CD14-positive monocyte (primary cell): ENCODE measurements at regions not wholly inside any gene's neighbourhood (a gene's known extent, or its start where the extent isn't known, plus 50 kb on each side); places are given as distances from the start of the nearest gene placed in this dataset.

Source experiments
- DNase-seq, 3 donors: peaks; one replicate each; pipeline ENCODE4 v3.0.0-alpha.2; 2011 to 2022
- H2AFZ ChIP-seq: 2 replicates; pipeline ENCODE4 v1.6.0; 2012; ENCODE audit warnings: mild to moderate bottlenecking, low read depth, low read length, inconsistent platforms; ENCODE audit not compliant: insufficient read depth, poor library complexity, severe bottlenecking
- H3K27ac ChIP-seq, 2 donors: 1 replicate in 1 of 2; 2 replicates in 1 of 2; pipeline ENCODE4 v1.5.1; 2012 to 2013; ENCODE audit warnings: low read length in 2 of 2, control low read depth in 1 of 2, inconsistent platforms in 1 of 2, low read depth in 1 of 2, mild to moderate bottlenecking in 1 of 2
- H3K27me3 ChIP-seq, 2 donors: one replicate each; pipeline versions ENCODE4 v1.6.0 to v1.6.1; 2011 to 2013; ENCODE audit warnings: low read length in 2 of 2; ENCODE audit not compliant: control insufficient read depth in 2 of 2, insufficient read depth in 2 of 2
- H3K36me3 ChIP-seq, 2 donors: replicated peaks in 1 of 2; 1 replicate in 1 of 2; 2 replicates in 1 of 2; pipeline versions ENCODE4 v1.5.1 to v1.6.1; 2012 to 2013; ENCODE audit warnings: low read length in 2 of 2, control low read depth in 1 of 2, inconsistent platforms in 1 of 2, mild to moderate bottlenecking in 1 of 2; ENCODE audit not compliant: insufficient read depth in 2 of 2, control insufficient read depth in 1 of 2
- H3K4me1 ChIP-seq, 2 donors: 1 replicate in 1 of 2; 2 replicates in 1 of 2; pipeline versions ENCODE4 v1.5.1 to v1.6.1; 2012 to 2013; ENCODE audit warnings: low read length in 2 of 2, control low read depth in 1 of 2, inconsistent platforms in 1 of 2, mild to moderate bottlenecking in 1 of 2, moderate library complexity in 1 of 2; ENCODE audit not compliant: insufficient read depth in 2 of 2, control insufficient read depth in 1 of 2
- H3K4me2 ChIP-seq: replicated peaks from 2 replicates; pipeline ENCODE3; 2012; ENCODE audit warnings: low read length, moderate library complexity, mild to moderate bottlenecking; ENCODE audit not compliant: poor library complexity, severe bottlenecking; ENCODE audit errors: extremely low read depth
- H3K4me3 ChIP-seq, 3 experiments: fragments of 200-600 bp in 1 of 3; sonication (generic) in 1 of 3; replicated peaks in 1 of 3; 1 replicate in 2 of 3; 2 replicates in 1 of 3; pipeline ENCODE4 v1.5.1; 2011 to 2013; ENCODE audit warnings: low read length in 3 of 3, mild to moderate bottlenecking in 3 of 3, control low read depth in 2 of 3, low read depth in 2 of 3, inconsistent platforms in 1 of 3, moderate library complexity in 1 of 3
- H3K79me2 ChIP-seq: 2 replicates; pipeline ENCODE4 v1.6.0; 2012; ENCODE audit warnings: mild to moderate bottlenecking, control low read depth, inconsistent platforms, low read length, moderate library complexity; ENCODE audit not compliant: insufficient read depth
- H3K9ac ChIP-seq: 2 replicates; pipeline ENCODE4 v1.6.0; 2017; ENCODE audit warnings: low read length, mild to moderate bottlenecking; ENCODE audit not compliant: insufficient read depth, poor library complexity, severe bottlenecking
- H3K9me3 ChIP-seq, 2 donors: replicated peaks in 1 of 2; 1 replicate in 1 of 2; 2 replicates in 1 of 2; pipeline versions ENCODE4 v1.5.1 to v1.6.1; 2012 to 2013; ENCODE audit warnings: low read length in 2 of 2, control low read depth in 1 of 2; ENCODE audit not compliant: control insufficient read depth in 1 of 2, insufficient read depth in 1 of 2
- H4K20me1 ChIP-seq: 2 replicates; pipeline ENCODE4 v1.6.0; 2012; ENCODE audit warnings: mild to moderate bottlenecking, low read length, control low read depth, moderate library complexity; ENCODE audit not compliant: insufficient read depth
- H3K27ac Mint-ChIP-seq, 7 donors: one replicate each; pipeline ENCODE4 v1.8.0; 2020; ENCODE audit warnings: mild to moderate bottlenecking in 7 of 7, mixed read lengths in 7 of 7, moderate library complexity in 6 of 7, inconsistent platforms in 2 of 7
- H3K27me3 Mint-ChIP-seq, 3 donors: one replicate each; pipeline ENCODE4 v1.8.0; 2021 to 2022; ENCODE audit warnings: low read depth in 3 of 3, mild to moderate bottlenecking in 3 of 3, mixed read lengths in 3 of 3, moderate library complexity in 3 of 3, inconsistent platforms in 1 of 3
- H3K36me3 Mint-ChIP-seq, 2 donors: one replicate each; pipeline ENCODE4 v1.8.0; 2020; ENCODE audit warnings: mixed read lengths in 2 of 2, inconsistent platforms in 1 of 2, mild to moderate bottlenecking in 1 of 2
- H3K4me1 Mint-ChIP-seq: one replicate; pipeline ENCODE4 v1.8.0; 2020; ENCODE audit warnings: mild to moderate bottlenecking, mixed read lengths
- H3K4me3 Mint-ChIP-seq, 2 donors: one replicate each; pipeline ENCODE4 v1.8.0; 2020; ENCODE audit warnings: mild to moderate bottlenecking in 2 of 2, mixed read lengths in 2 of 2, moderate library complexity in 1 of 2
- H3K9me3 Mint-ChIP-seq, 7 donors: one replicate each; pipeline ENCODE4 v1.8.0; 2020 to 2022; ENCODE audit warnings: mixed read lengths in 7 of 7, mild to moderate bottlenecking in 6 of 7, moderate library complexity in 6 of 7, inconsistent platforms in 2 of 7
- WGBS: methylation state at CpG from one replicate; pipeline ENCODE4 v1.1.5; 2013; ENCODE audit warnings: missing lambda C conversion rate; ENCODE audit not compliant: insufficient coverage; 5-methylcytosine and 5-hydroxymethylcytosine counted together
- intact Hi-C, 2 donors: fragments of 100-400 bp; cut with micrococcal nuclease; formaldehyde crosslinking; loops; one replicate each; pipeline versions ENCODE4 v1.15.0 to v1.15.1; 2023
- TF ChIP-seq, protein P1 (sequence below): fragments of 200-600 bp; IDR thresholded peaks from one replicate; pipeline ENCODE4 v1.8.0; 2022; ENCODE audit warnings: antibody characterized with exemption, mild to moderate bottlenecking

DNA sequence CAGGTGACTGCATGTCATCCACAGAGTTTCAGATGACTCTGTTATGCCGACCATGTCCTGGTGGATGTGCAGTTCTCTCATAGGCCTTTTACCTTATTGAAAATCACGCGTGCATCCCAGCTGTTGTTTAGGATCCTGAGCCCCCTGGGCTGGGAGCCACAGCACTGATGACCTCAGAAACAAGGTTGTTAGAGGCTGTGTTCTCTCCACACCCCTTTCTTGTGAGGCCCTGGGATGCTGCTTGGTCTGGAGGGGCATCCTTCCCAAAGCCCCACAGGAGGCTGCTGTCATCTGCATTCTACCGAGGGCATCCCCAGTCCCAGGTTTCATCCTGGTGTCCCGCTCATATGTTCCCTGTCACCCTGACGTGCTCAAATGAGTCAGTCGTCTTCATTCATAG, 76.5 kb upstream of the IRX4 start:
- Histone ChIP-seq H2AFZ (no peak overlapping the region), H4K20me1 (no peaks in the 10 kb centered on the region), H3K4me3 (no peak overlapping the region), H3K4me1 (no peaks in the 10 kb centered on the region), H3K9ac (no peak overlapping the region), H3K4me2 (no peak overlapping the region), H3K27ac (no peak overlapping the region), H3K27me3 (no peaks in the 10 kb centered on the region), H3K79me2 (no peaks in the 10 kb centered on the region), H3K36me3 (no peaks in the 10 kb centered on the region), H3K9me3 (peaks cover 0 to 5% of the 10 kb centered on the region in 2 donors)
- H3K27me3 Mint-ChIP-seq: peaks cover 0 to 11% (median 1%) of the 10 kb centered on the region in 3 donors
- peaks cover 0 to 4% (median 0%) of the 10 kb centered on the region in 7 donors for H3K9me3 Mint-ChIP-seq
- TF ChIP-seq, protein P1, sequence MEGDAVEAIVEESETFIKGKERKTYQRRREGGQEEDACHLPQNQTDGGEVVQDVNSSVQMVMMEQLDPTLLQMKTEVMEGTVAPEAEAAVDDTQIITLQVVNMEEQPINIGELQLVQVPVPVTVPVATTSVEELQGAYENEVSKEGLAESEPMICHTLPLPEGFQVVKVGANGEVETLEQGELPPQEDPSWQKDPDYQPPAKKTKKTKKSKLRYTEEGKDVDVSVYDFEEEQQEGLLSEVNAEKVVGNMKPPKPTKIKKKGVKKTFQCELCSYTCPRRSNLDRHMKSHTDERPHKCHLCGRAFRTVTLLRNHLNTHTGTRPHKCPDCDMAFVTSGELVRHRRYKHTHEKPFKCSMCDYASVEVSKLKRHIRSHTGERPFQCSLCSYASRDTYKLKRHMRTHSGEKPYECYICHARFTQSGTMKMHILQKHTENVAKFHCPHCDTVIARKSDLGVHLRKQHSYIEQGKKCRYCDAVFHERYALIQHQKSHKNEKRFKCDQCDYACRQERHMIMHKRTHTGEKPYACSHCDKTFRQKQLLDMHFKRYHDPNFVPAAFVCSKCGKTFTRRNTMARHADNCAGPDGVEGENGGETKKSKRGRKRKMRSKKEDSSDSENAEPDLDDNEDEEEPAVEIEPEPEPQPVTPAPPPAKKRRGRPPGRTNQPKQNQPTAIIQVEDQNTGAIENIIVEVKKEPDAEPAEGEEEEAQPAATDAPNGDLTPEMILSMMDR: no peak
- H3K4me3 Mint-ChIP-seq: no peak overlapping the region
- DNase-seq: no peak
- no peaks in the 10 kb centered on the region for H3K4me1 Mint-ChIP-seq
- WGBS: 85% methylated on average over 6 of the region's 7 CpGs
- no peaks in the 10 kb centered on the region for H3K36me3 Mint-ChIP-seq
- intact Hi-C loops: no loop called here
- H3K27ac Mint-ChIP-seq: no peak overlapping the region

DNA sequence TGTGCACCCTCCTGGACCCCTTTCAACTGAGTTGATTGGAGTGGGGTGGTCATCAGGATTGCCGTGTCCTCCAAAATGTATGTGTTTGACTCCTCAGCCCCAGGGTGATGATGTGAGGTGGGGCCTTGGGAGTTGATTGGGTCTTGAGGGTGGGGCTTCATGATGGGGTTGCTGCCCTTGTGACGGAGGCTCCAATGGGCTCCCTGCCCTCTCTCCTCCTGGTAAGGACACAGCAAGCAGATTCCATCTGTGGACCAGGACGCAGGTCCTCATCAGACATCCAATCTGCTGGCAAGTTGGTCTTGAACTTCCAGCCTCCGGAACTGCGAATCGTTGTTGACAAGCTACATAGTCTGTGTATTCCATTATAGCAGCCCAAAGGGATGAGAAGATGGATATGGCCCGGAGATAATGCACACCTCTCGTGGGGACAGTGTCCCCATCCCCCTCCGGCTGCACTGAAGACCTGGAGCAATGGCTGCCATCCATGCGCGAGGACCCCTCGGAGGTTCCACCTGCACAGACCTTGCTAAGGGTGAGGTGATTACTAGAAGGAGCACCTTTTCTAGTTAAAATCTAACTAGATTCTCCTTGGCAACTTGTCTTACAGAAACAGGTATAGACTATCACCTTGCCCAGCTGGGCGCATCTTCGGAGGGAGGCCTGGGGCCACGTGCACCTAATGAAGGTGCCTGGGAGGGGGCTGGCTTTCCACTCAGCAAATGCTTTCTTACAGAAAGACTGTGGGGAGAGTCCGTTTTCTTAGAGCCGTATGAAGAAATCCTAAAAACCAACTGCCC, 75.7 kb upstream of the IRX4 start:
- Mint-ChIP-seq H3K9me3 (peaks cover 0 to 4% (median 0%) of the 10 kb centered on the region in 7 donors), H3K36me3 (no peaks in the 10 kb centered on the region), H3K27ac (no peak overlapping the region), H3K27me3 (peaks cover 1 to 7% (median 7%) of the 10 kb centered on the region in 3 donors), H3K4me1 (no peaks in the 10 kb centered on the region), H3K4me3 (no peak overlapping the region)
- no peaks in the 10 kb centered on the region for H3K4me1 ChIP-seq
- H2AFZ ChIP-seq: no peak overlapping the region
- no peak for DNase-seq
- H3K4me2 ChIP-seq: no peak overlapping the region
- no peaks in the 10 kb centered on the region for H4K20me1 ChIP-seq
- H3K9me3 ChIP-seq: peaks cover 0 to 5% of the 10 kb centered on the region in 2 donors
- no peak overlapping the region for H3K9ac ChIP-seq
- H3K4me3 ChIP-seq: no peak overlapping the region
- H3K79me2 ChIP-seq: no peaks in the 10 kb centered on the region
- TF ChIP-seq, protein P1: no peak
- H3K27me3 ChIP-seq: no peaks in the 10 kb centered on the region
- no peaks in the 10 kb centered on the region for H3K36me3 ChIP-seq
- whole genome bisulfite sequencing: 96% methylated on average over 11 of the region's 17 CpGs
- no peak overlapping the region for H3K27ac ChIP-seq
- intact Hi-C loops: no loop called here
